Erythroblast (primary cell): ENCODE measurements at regions not wholly inside any gene's neighbourhood (a gene's known extent, or its start where the extent isn't known, plus 50 kb on each side); places are given as distances from the start of the nearest gene placed in this dataset.

Source experiments
- GATA1 ChIP-seq: IDR thresholded peaks from 2 replicates; pipeline ENCODE4 v1.6.1; 2011; ENCODE audit warnings: low read depth, mild to moderate bottlenecking, control low read depth, low read length, moderate library complexity
- POLR2A ChIP-seq: IDR thresholded peaks from 2 replicates; pipeline ENCODE4 v1.6.1; 2011; ENCODE audit warnings: mild to moderate bottlenecking, low read length

DNA sequence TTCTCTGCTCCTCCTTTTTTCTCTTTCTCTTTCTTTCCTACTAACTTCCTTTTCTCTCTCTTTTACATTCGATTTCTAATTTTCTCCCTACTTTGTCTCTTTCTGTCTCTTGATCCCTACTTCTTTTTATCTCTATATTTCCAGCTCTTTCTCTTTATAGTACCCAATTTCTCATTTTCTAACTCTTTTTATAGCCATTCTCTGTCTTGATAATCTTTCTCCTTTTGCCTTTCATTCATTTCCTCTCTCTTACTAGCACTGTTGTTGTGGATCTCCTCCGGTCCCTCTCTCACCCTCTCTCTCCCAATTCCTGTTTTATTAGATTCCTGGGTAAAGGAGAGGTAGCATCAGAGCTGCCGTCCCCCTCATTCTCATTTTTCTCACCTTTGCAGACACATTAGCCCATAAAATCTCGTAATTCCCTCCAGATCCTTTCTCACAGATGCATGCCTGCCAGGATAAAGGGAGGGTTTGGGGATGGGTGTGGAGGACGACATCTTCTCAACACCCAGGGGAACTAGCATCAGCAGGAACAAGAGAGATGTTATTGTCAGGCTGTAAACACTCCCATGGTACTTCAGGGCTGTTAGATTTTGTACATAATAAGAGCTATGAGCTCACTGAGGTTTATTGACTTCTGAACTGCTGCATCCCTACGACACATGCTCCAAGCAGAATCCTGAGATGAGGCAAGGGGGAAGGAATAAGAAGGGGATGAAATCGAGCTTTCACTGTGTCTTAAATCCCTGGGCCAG is 159.0 kb upstream of the GALNT2 start:
- TF ChIP-seq POLR2A (no peak), GATA1 (no peak)
